ENCODE measurements at regions not wholly inside any gene's neighbourhood (a gene's known extent, or its start where the extent isn't known, plus 50 kb on each side); places are given as distances from the start of the nearest gene placed in this dataset.

- Histone ChIP-seq H3K27ac (no peak overlapping the region), H3K9ac (ENCODE audit: low read depth in 2 of 2, low read length in 2 of 2) (no peak overlapping the region), H3K4me1 (no peaks in the 10 kb centered on the region), H3K27me3 (no peaks in the 10 kb centered on the region), H3K4me3 (no peak overlapping the region), H3K36me3 (no peaks in the 10 kb centered on the region), H3K9me3 (no peaks in the 10 kb centered on the region)
- no peak for DNase-seq
- intact Hi-C loops (cut with DNase I) = loop anchor here (10.0 kb wide), 2 partner anchors 62 to 462 kb away; partner anchors contain the start of gene GATA6
- TF ChIP-seq CTCF (IDR thresholded peaks at IDR 0.05) = no peak
Observed at GRCh38 chr18:22102953-22103646, 66.3 kb upstream of the GATA6 start.

- no peak overlapping the region for H3K4me3 ChIP-seq
- no peak for TF ChIP-seq CTCF (IDR thresholded peaks at IDR 0.05)
- no peaks in the 10 kb centered on the region for H3K4me1 ChIP-seq
- H3K36me3 ChIP-seq = no peaks in the 10 kb centered on the region
- DNase-seq = no peak
- H3K9me3 ChIP-seq = no peaks in the 10 kb centered on the region
- no peak overlapping the region for H3K27ac ChIP-seq
- H3K27me3 ChIP-seq = no peaks in the 10 kb centered on the region
- no peak overlapping the region for H3K9ac ChIP-seq (ENCODE audit: low read depth in 2 of 2, low read length in 2 of 2)
- intact Hi-C loops (cut with DNase I) = loop anchor here (10.0 kb wide), 2 partner anchors 61 to 461 kb away; partner anchors contain the start of gene GATA6
Observed at GRCh38 chr18:22103647-22104031, 65.8 kb upstream of the GATA6 start.

GRCh38 chr18:22106536-22107292 lies 62.7 kb upstream of the GATA6 start:
- intact Hi-C loops (cut with DNase I) = loop anchor here (10.0 kb wide), 2 partner anchors 58 to 458 kb away; partner anchors contain the start of gene GATA6
- no peak overlapping the region for H3K4me3 ChIP-seq
- H3K27ac ChIP-seq = no peak overlapping the region
- H3K9me3 ChIP-seq = no peaks in the 10 kb centered on the region
- no peak for TF ChIP-seq CTCF (IDR thresholded peaks at IDR 0.05)
- H3K27me3 ChIP-seq = no peaks in the 10 kb centered on the region
- no peaks in the 10 kb centered on the region for H3K4me1 ChIP-seq
- H3K9ac ChIP-seq (ENCODE audit: low read depth in 2 of 2, low read length in 2 of 2) = no peak overlapping the region
- no peaks in the 10 kb centered on the region for H3K36me3 ChIP-seq
- DNase-seq = no peak

GRCh38 chr18:22108674-22109073 lies 60.7 kb upstream of the GATA6 start:
- no peak for DNase-seq
- Histone ChIP-seq H3K9ac (ENCODE audit: low read depth in 2 of 2, low read length in 2 of 2) (peak overlapping the region in 1 of 2 donors; percentile 1), H3K4me3 (no peak overlapping the region)

More at GRCh38 chr18:22108674-22109073, 60.7 kb upstream of the GATA6 start:
- Histone ChIP-seq H3K27ac (no peak overlapping the region), H3K36me3 (no peaks in the 10 kb centered on the region), H3K27me3 (no peaks in the 10 kb centered on the region), H3K4me1 (no peaks in the 10 kb centered on the region), H3K9me3 (no peaks in the 10 kb centered on the region)
- intact Hi-C loops (cut with DNase I) = loop anchor here (10.0 kb wide), 2 partner anchors 56 to 456 kb away; partner anchors contain the start of gene GATA6
- no peak for TF ChIP-seq CTCF (IDR thresholded peaks at IDR 0.05)

All from colonic mucosa (tissue), 4 donors.